WTC11 (cell line): ENCODE measurements at regions not wholly inside any gene's neighbourhood (a gene's known extent, or its start where the extent isn't known, plus 50 kb on each side); places are given as distances from the start of the nearest gene placed in this dataset.

Experiments
- ATAC-seq: fragments of 200-7000 bp; cut with Tn5 transposase; 2 replicates; pipeline ENCODE4 v1.10.0; 2021; ENCODE audit warnings: mild to moderate bottlenecking, moderate library complexity
- CTCF ChIA-PET: fragments of 300-600 bp; sonication (Branson Sonifier 250); formaldehyde crosslinking; loops from one replicate; lab custom pipeline; 2021; ENCODE audit warnings: antibody characterized with exemption; lab: Charles Lee
- POLR2A ChIA-PET: fragments of 350-600 bp; sonication (Branson Sonifier 250); formaldehyde crosslinking; loops from one replicate; lab custom pipeline; 2021; ENCODE audit warnings: antibody characterized with exemption; lab: Charles Lee
- DNase-seq: peaks from one replicate; pipeline ENCODE4 v3.0.0; 2021; ENCODE audit warnings: low spot score
- H3K27ac Mint-ChIP-seq: 2 replicates; pipeline ENCODE4 v1.8.0; 2021; ENCODE audit warnings: mixed read lengths
- H3K27me3 Mint-ChIP-seq: 2 replicates; pipeline ENCODE4 v1.8.0; 2021; ENCODE audit warnings: low read depth, mild to moderate bottlenecking, moderate library complexity, mixed read lengths
- H3K36me3 Mint-ChIP-seq: 2 replicates; pipeline ENCODE4 v1.8.0; 2021; ENCODE audit warnings: mixed read lengths
- H3K4me1 Mint-ChIP-seq: 2 replicates; pipeline ENCODE4 v1.8.0; 2022; ENCODE audit warnings: mixed read lengths
- H3K4me3 Mint-ChIP-seq: 2 replicates; pipeline ENCODE4 v1.8.0; 2021; ENCODE audit warnings: mild to moderate bottlenecking, moderate library complexity, mixed read lengths
- H3K9me3 Mint-ChIP-seq: 2 replicates; pipeline ENCODE4 v1.8.0; 2021; ENCODE audit warnings: mixed read lengths
- CBFB ChIP-seq: sonication (generic); formaldehyde crosslinking; IDR thresholded peaks from 2 replicates; pipeline ENCODE4 v1.8.1; 2022; ENCODE audit warnings: mild to moderate bottlenecking, low read depth, missing genetic modification reagents
- EMX1 ChIP-seq: fragments of 250-450 bp; sonication (Bioruptor Pico); IDR thresholded peaks from 2 replicates; pipeline ENCODE4 v1.8.0; 2021; ENCODE audit warnings: mild to moderate bottlenecking
- FOXP1 ChIP-seq: sonication (generic); formaldehyde crosslinking; IDR thresholded peaks from 2 replicates; pipeline ENCODE4 v1.8.0; 2022; ENCODE audit warnings: missing genetic modification reagents, mild to moderate bottlenecking, moderate library complexity, borderline replicate concordance
- GABPB1 ChIP-seq: sonication (generic); formaldehyde crosslinking; IDR thresholded peaks from 2 replicates; pipeline ENCODE4 v1.8.1; 2023; ENCODE audit warnings: mild to moderate bottlenecking, missing genetic modification reagents
- IRF2 ChIP-seq: sonication (generic); formaldehyde crosslinking; IDR thresholded peaks from 2 replicates; pipeline ENCODE4 v1.8.0; 2022; ENCODE audit warnings: low read depth, missing genetic modification reagents, borderline replicate concordance
- JAZF1 ChIP-seq: fragments of 250-450 bp; sonication (Bioruptor Pico); IDR thresholded peaks from 2 replicates; pipeline ENCODE4 v1.9.0; 2021; ENCODE audit warnings: moderate library complexity, mild to moderate bottlenecking, inconsistent platforms
- MXD4 ChIP-seq: fragments of 250-450 bp; sonication (Bioruptor Pico); IDR thresholded peaks from 2 replicates; pipeline ENCODE4 v1.8.0; 2021; ENCODE audit warnings: mild to moderate bottlenecking, moderate library complexity, borderline replicate concordance
- MYBL2 ChIP-seq: sonication (generic); formaldehyde crosslinking; IDR thresholded peaks from 2 replicates; pipeline ENCODE4 v1.8.1; 2023; ENCODE audit warnings: mild to moderate bottlenecking, moderate library complexity, missing genetic modification reagents
- NFE2L1 ChIP-seq: sonication (generic); formaldehyde crosslinking; IDR thresholded peaks from 2 replicates; pipeline ENCODE4 v1.8.1; 2023; ENCODE audit warnings: missing genetic modification reagents
- NR2C2 ChIP-seq: sonication (generic); formaldehyde crosslinking; IDR thresholded peaks from 2 replicates; pipeline ENCODE4 v1.8.0; 2022; ENCODE audit warnings: mild to moderate bottlenecking, missing genetic modification reagents
- OVOL2 ChIP-seq: fragments of 250-450 bp; sonication (Bioruptor Pico); IDR thresholded peaks from 2 replicates; pipeline ENCODE4 v1.9.0; 2021; ENCODE audit warnings: mild to moderate bottlenecking, borderline replicate concordance
- SMAD3 ChIP-seq: sonication (generic); formaldehyde crosslinking; IDR thresholded peaks from 2 replicates; pipeline ENCODE4 v1.8.0; 2022; ENCODE audit warnings: missing genetic modification reagents, mild to moderate bottlenecking, borderline replicate concordance
- SMAD4 ChIP-seq: sonication (generic); formaldehyde crosslinking; IDR thresholded peaks from 2 replicates; pipeline ENCODE4 v1.8.0; 2022; ENCODE audit warnings: mild to moderate bottlenecking, missing genetic modification reagents
- SOX15 ChIP-seq: fragments of 250-450 bp; sonication (Bioruptor Pico); IDR thresholded peaks from 2 replicates; pipeline ENCODE4 v1.9.0; 2021; ENCODE audit warnings: mild to moderate bottlenecking
- ZNF317 ChIP-seq: sonication (generic); formaldehyde crosslinking; IDR thresholded peaks from 2 replicates; pipeline ENCODE4 v1.8.1; 2023; ENCODE audit warnings: low read depth, mild to moderate bottlenecking, moderate library complexity, missing genetic modification reagents, borderline replicate concordance
- ZNF396 ChIP-seq: fragments of 250-450 bp; sonication (Bioruptor Pico); IDR thresholded peaks from 2 replicates; pipeline ENCODE4 v1.8.0; 2021; ENCODE audit warnings: mild to moderate bottlenecking, moderate library complexity, borderline replicate concordance
- TF ChIP-seq, protein P1 (sequence below): sonication (generic); formaldehyde crosslinking; IDR thresholded peaks from 2 replicates; pipeline ENCODE4 v1.8.1; 2022; ENCODE audit warnings: low read depth, mild to moderate bottlenecking, moderate library complexity, missing genetic modification reagents, borderline replicate concordance
- TF ChIP-seq, protein P2 (sequence below): sonication (generic); formaldehyde crosslinking; IDR thresholded peaks from 2 replicates; pipeline ENCODE4 v1.8.0; 2022; ENCODE audit warnings: mild to moderate bottlenecking, missing genetic modification reagents
- TF ChIP-seq, protein P3 (sequence below): sonication (generic); formaldehyde crosslinking; IDR thresholded peaks from 2 replicates; pipeline ENCODE4 v1.8.1; 2023; ENCODE audit warnings: mild to moderate bottlenecking, missing genetic modification reagents, moderate library complexity
- TF ChIP-seq, protein P4 (sequence below): sonication (generic); formaldehyde crosslinking; IDR thresholded peaks from 2 replicates; pipeline ENCODE4 v1.8.1; 2022; ENCODE audit warnings: mild to moderate bottlenecking, moderate library complexity, missing genetic modification reagents
- TF ChIP-seq, protein P5 (sequence below): sonication (generic); formaldehyde crosslinking; IDR thresholded peaks from 2 replicates; pipeline ENCODE4 v1.8.0; 2022; ENCODE audit warnings: missing genetic modification reagents
- TF ChIP-seq, protein P6 (sequence below): sonication (generic); formaldehyde crosslinking; conservative IDR thresholded peaks from 2 replicates; pipeline ENCODE4 v1.8.1; 2022; ENCODE audit warnings: mild to moderate bottlenecking, missing genetic modification reagents
- TF ChIP-seq, protein P7 (sequence below): sonication (generic); formaldehyde crosslinking; IDR thresholded peaks from 2 replicates; pipeline ENCODE4 v1.8.1; 2023; ENCODE audit warnings: mild to moderate bottlenecking, missing genetic modification reagents, moderate library complexity

DNA sequence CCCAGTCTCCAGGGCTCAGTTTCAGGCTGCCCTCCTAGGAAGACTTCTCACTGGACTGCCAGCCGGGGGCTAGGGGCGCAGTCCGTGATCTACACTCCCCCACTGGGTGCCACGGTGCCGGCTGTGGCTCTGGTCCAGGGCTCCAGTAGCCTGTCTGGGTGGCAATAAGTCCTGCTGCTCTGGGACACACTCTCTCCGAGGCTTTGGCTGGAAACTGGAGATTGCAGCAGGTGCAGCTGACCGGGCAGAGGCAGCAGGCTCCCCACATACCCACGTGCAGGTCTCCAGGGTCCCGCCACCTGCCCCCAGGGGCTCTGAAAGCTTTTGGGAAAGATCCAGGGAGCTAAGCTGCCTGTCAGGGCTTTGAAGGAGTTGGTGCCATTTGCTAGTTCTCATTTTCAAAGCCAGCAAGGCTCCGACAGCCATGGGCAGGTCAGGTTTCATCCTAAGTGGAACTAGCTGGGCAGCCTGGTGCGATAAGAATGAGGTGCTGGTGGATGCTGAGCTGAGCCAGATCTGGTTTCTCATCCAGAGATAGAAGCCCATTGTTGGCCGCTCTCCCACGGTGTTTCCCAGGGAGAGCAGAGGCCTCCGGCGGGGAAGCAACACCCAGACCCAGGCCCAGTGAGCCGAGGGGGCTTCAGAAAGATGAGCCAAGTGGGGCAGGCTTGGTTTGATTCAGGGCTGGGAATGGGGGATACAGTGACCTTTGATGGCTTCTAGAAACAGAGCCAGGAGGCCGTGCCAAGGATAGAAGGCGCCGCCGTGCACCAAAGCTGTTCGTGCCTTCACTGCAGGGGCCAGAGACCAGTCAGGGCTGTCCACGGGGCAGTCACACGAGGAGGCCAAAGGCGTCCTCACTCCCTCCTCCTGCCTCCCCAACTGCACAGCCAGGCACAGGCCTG, 141.7 kb upstream of the GPC1 start:
- Mint-ChIP-seq H3K36me3 (no peaks in the 10 kb centered on the region), H3K27ac (no peak overlapping the region), H3K4me1 (peaks cover 21% of the 10 kb centered on the region), H3K4me3 (no peak overlapping the region), H3K9me3 (no peaks in the 10 kb centered on the region), H3K27me3 (no peaks in the 10 kb centered on the region)
- ChIA-PET POLR2A (no interaction called here), CTCF (interaction anchor here (1.1 to 1.3 kb wide), 2 partner anchors 61 to 143 kb away, joined by 3 to 4 read pairs; no protein-coding TSS in a partner anchor)
- no peak for TF ChIP-seq EMX1 (CRISPR knock-in tag)
- TF ChIP-seq OVOL2 = no peak
- TF ChIP-seq SMAD3 (CRISPR knock-in tag) = no peak
- TF ChIP-seq FOXP1 (CRISPR knock-in tag) = no peak
- no peak for TF ChIP-seq IRF2 (CRISPR knock-in tag)
- no peak for TF ChIP-seq SMAD4
- TF ChIP-seq, protein P1, sequence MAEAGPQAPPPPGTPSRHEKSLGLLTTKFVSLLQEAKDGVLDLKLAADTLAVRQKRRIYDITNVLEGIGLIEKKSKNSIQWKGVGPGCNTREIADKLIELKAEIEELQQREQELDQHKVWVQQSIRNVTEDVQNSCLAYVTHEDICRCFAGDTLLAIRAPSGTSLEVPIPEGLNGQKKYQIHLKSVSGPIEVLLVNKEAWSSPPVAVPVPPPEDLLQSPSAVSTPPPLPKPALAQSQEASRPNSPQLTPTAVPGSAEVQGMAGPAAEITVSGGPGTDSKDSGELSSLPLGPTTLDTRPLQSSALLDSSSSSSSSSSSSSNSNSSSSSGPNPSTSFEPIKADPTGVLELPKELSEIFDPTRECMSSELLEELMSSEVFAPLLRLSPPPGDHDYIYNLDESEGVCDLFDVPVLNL = no peak
- TF ChIP-seq ZNF396 (CRISPR knock-in tag) = no peak
- TF ChIP-seq, protein P2, sequence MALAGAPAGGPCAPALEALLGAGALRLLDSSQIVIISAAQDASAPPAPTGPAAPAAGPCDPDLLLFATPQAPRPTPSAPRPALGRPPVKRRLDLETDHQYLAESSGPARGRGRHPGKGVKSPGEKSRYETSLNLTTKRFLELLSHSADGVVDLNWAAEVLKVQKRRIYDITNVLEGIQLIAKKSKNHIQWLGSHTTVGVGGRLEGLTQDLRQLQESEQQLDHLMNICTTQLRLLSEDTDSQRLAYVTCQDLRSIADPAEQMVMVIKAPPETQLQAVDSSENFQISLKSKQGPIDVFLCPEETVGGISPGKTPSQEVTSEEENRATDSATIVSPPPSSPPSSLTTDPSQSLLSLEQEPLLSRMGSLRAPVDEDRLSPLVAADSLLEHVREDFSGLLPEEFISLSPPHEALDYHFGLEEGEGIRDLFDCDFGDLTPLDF (CRISPR knock-in tag) = no peak
- no peak for TF ChIP-seq CBFB
- TF ChIP-seq, protein P3, sequence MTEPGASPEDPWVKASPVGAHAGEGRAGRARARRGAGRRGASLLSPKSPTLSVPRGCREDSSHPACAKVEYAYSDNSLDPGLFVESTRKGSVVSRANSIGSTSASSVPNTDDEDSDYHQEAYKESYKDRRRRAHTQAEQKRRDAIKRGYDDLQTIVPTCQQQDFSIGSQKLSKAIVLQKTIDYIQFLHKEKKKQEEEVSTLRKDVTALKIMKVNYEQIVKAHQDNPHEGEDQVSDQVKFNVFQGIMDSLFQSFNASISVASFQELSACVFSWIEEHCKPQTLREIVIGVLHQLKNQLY (CRISPR knock-in tag) = no peak
- no peak for TF ChIP-seq JAZF1
- TF ChIP-seq NR2C2 (CRISPR knock-in tag) = no peak
- TF ChIP-seq MYBL2 (CRISPR knock-in tag) = no peak
- DNase-seq (no peak), ATAC-seq (no peak)

DNA sequence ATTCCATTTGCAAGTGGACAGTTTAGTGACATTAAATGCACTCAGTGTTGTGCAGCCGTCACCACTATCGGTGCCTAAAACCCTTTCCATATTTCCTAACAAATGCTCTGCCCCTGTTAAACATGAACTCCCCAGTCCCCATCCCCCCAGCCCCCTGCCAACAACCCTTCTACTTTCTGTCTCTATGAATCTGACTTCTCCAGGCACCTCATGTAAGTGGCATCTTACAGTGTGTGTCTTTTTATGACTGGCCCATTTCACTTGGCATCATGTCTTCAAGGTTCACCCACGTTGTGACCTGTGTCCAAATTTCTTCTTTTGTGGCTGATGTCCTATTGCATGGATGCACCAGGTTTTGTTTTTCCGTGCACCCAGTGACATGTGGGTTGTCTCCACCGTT, 140.9 kb upstream of the GPC1 start:
- ChIA-PET CTCF (no interaction called here), POLR2A (no interaction called here)
- Mint-ChIP-seq H3K27ac (no peak overlapping the region), H3K4me1 (peaks cover 21% of the 10 kb centered on the region), H3K9me3 (no peaks in the 10 kb centered on the region), H3K36me3 (no peaks in the 10 kb centered on the region), H3K27me3 (no peaks in the 10 kb centered on the region), H3K4me3 (no peak overlapping the region)
- no peak for DNase-seq
- TF ChIP-seq SOX15 = no peak
- TF ChIP-seq NFE2L1 (CRISPR knock-in tag) = no peak
- no peak for ATAC-seq

DNA sequence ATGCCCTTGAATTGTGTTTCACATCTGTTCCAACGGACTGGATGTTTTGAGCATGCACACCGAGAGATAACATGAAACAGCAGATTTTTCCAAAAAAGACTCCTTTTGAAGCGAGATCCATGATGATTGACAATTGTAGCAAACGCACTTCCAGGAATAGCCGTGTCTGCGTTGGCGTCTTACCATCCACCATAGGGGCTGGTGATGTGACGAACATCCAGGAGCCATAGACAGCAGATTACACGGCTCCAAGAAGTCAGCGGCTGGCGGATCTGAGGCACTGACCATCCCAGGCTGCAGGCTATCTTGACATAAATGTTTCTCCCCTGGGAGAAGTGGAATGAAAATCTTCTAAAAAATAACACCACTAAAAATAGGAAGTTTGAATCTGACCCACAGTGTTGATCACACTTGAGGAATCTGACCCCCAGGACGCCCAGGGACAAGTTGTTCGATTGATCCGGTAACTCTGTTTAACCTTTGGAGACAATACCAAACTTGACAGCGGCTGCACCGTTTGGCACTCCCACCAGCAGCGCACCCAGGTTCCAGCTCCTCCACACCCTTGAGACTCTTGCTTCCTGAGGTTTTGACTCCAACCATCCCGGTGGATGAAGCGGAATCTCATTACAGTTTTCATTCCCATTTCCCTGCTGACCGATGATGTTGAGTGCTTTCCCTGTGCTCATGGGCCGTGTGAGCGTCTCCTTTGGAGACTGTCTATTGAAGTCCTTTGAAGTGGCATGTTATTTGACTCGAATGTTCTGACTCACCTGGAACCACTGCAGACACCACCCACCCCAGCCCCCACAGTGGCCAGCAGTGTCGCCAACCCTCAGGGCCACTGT, 140.0 kb upstream of the GPC1 start:
- no peaks in the 10 kb centered on the region for H3K27me3 Mint-ChIP-seq
- DNase-seq (no peak), ATAC-seq (no peak)
- CTCF ChIA-PET = no interaction called here
- POLR2A ChIA-PET = no interaction called here
- no peaks in the 10 kb centered on the region for H3K9me3 Mint-ChIP-seq
- H3K4me1 Mint-ChIP-seq = peaks cover 21% of the 10 kb centered on the region
- H3K36me3 Mint-ChIP-seq = no peaks in the 10 kb centered on the region
- H3K4me3 Mint-ChIP-seq = no peak overlapping the region
- H3K27ac Mint-ChIP-seq = no peak overlapping the region
- TF ChIP-seq, protein P4, sequence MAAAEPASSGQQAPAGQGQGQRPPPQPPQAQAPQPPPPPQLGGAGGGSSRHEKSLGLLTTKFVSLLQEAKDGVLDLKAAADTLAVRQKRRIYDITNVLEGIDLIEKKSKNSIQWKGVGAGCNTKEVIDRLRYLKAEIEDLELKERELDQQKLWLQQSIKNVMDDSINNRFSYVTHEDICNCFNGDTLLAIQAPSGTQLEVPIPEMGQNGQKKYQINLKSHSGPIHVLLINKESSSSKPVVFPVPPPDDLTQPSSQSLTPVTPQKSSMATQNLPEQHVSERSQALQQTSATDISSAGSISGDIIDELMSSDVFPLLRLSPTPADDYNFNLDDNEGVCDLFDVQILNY (CRISPR knock-in tag) = no peak
- TF ChIP-seq, protein P5, sequence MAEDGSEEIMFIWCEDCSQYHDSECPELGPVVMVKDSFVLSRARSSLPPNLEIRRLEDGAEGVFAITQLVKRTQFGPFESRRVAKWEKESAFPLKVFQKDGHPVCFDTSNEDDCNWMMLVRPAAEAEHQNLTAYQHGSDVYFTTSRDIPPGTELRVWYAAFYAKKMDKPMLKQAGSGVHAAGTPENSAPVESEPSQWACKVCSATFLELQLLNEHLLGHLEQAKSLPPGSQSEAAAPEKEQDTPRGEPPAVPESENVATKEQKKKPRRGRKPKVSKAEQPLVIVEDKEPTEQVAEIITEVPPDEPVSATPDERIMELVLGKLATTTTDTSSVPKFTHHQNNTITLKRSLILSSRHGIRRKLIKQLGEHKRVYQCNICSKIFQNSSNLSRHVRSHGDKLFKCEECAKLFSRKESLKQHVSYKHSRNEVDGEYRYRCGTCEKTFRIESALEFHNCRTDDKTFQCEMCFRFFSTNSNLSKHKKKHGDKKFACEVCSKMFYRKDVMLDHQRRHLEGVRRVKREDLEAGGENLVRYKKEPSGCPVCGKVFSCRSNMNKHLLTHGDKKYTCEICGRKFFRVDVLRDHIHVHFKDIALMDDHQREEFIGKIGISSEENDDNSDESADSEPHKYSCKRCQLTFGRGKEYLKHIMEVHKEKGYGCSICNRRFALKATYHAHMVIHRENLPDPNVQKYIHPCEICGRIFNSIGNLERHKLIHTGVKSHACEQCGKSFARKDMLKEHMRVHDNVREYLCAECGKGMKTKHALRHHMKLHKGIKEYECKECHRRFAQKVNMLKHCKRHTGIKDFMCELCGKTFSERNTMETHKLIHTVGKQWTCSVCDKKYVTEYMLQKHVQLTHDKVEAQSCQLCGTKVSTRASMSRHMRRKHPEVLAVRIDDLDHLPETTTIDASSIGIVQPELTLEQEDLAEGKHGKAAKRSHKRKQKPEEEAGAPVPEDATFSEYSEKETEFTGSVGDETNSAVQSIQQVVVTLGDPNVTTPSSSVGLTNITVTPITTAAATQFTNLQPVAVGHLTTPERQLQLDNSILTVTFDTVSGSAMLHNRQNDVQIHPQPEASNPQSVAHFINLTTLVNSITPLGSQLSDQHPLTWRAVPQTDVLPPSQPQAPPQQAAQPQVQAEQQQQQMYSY = no peak
- TF ChIP-seq GABPB1 (no peak), MXD4 (CRISPR knock-in tag) (no peak), ZNF317 (CRISPR knock-in tag) (no peak)
- TF ChIP-seq, protein P6, sequence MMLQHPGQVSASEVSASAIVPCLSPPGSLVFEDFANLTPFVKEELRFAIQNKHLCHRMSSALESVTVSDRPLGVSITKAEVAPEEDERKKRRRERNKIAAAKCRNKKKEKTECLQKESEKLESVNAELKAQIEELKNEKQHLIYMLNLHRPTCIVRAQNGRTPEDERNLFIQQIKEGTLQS (CRISPR knock-in tag) = no peak
- TF ChIP-seq, protein P7, sequence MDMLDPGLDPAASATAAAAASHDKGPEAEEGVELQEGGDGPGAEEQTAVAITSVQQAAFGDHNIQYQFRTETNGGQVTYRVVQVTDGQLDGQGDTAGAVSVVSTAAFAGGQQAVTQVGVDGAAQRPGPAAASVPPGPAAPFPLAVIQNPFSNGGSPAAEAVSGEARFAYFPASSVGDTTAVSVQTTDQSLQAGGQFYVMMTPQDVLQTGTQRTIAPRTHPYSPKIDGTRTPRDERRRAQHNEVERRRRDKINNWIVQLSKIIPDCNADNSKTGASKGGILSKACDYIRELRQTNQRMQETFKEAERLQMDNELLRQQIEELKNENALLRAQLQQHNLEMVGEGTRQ (CRISPR knock-in tag) = no peak
